Liver (tissue), 3 donors: ENCODE measurements at regions not wholly inside any gene's neighbourhood (a gene's known extent, or its start where the extent isn't known, plus 50 kb on each side); places are given as distances from the start of the nearest gene placed in this dataset.

Experiments
- FOXA1 ChIP-seq: IDR thresholded peaks from 2 replicates; pipeline ENCODE4 v1.6.1; 2016; ENCODE audit warnings: antibody characterized with exemption
- GABPA ChIP-seq, 2 donors: IDR thresholded peaks in 1 of 2; conservative IDR thresholded peaks in 1 of 2; 2 replicates each; pipeline ENCODE4 v1.6.1; 2016; ENCODE audit warnings: antibody characterized with exemption in 2 of 2, mild to moderate bottlenecking in 1 of 2, moderate library complexity in 1 of 2
- HNF4A ChIP-seq, 2 donors: conservative IDR thresholded peaks; 2 replicates each; pipeline ENCODE4 v1.6.1; 2016; ENCODE audit warnings: antibody characterized with exemption in 2 of 2, mild to moderate bottlenecking in 2 of 2
- HNF4G ChIP-seq: IDR thresholded peaks from 2 replicates; pipeline ENCODE4 v1.6.1; 2016; ENCODE audit warnings: antibody characterized with exemption
- JUND ChIP-seq, 2 donors: IDR thresholded peaks; 2 replicates each; pipeline ENCODE4 v1.6.1; 2016; ENCODE audit warnings: antibody characterized with exemption in 2 of 2
- YY1 ChIP-seq: IDR thresholded peaks from 2 replicates; pipeline ENCODE4 v1.6.1; 2016; ENCODE audit warnings: antibody characterized with exemption, mild to moderate bottlenecking
- TF ChIP-seq, protein P1 (sequence below): fragments of 150-350 bp; IDR thresholded peaks from 2 replicates; pipeline ENCODE4 v1.5.1; 2017; ENCODE audit warnings: improper control_type of control experiment, low read depth, low read length; ENCODE audit not compliant: missing input control
- TF ChIP-seq, protein P2 (sequence below): IDR thresholded peaks from 2 replicates; pipeline ENCODE4 v1.6.1; 2016; ENCODE audit warnings: antibody characterized with exemption
- donor health status: healthy.
- donor health status: healthy.

DNA sequence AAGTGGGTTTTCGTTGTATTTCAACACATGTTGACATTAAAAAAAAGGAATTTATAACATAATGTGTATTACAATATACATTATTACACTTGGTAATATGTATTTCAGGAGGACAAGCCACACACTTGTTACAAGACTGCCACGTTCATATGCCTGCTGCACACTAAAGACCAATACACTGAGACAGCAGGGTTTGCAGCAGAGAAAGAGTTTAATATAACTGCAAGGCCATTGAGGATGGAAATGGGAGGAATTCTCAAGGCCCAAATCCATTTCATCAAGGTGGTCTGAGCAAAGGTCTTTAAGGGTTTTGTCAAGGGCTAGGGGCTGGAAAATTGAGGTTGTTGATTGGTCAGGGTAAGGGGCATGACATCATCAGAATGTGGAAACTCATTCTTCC, 1017.8 kb upstream of the CDH10 start:
- TF ChIP-seq, protein P1, sequence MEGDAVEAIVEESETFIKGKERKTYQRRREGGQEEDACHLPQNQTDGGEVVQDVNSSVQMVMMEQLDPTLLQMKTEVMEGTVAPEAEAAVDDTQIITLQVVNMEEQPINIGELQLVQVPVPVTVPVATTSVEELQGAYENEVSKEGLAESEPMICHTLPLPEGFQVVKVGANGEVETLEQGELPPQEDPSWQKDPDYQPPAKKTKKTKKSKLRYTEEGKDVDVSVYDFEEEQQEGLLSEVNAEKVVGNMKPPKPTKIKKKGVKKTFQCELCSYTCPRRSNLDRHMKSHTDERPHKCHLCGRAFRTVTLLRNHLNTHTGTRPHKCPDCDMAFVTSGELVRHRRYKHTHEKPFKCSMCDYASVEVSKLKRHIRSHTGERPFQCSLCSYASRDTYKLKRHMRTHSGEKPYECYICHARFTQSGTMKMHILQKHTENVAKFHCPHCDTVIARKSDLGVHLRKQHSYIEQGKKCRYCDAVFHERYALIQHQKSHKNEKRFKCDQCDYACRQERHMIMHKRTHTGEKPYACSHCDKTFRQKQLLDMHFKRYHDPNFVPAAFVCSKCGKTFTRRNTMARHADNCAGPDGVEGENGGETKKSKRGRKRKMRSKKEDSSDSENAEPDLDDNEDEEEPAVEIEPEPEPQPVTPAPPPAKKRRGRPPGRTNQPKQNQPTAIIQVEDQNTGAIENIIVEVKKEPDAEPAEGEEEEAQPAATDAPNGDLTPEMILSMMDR, result no peak
- no peak for TF ChIP-seq HNF4A (conservative IDR thresholded peaks at IDR 0.05)
- no peak for TF ChIP-seq GABPA (IDR thresholded peaks at IDR 0.05 in 1 of 2, conservative IDR thresholded peaks at IDR 0.05 in 1 of 2)
- no peak for TF ChIP-seq FOXA1
- no peak for TF ChIP-seq HNF4G
- no peak for TF ChIP-seq YY1
- TF ChIP-seq JUND (IDR thresholded peaks at IDR 0.05), result no peak
- TF ChIP-seq, protein P2, sequence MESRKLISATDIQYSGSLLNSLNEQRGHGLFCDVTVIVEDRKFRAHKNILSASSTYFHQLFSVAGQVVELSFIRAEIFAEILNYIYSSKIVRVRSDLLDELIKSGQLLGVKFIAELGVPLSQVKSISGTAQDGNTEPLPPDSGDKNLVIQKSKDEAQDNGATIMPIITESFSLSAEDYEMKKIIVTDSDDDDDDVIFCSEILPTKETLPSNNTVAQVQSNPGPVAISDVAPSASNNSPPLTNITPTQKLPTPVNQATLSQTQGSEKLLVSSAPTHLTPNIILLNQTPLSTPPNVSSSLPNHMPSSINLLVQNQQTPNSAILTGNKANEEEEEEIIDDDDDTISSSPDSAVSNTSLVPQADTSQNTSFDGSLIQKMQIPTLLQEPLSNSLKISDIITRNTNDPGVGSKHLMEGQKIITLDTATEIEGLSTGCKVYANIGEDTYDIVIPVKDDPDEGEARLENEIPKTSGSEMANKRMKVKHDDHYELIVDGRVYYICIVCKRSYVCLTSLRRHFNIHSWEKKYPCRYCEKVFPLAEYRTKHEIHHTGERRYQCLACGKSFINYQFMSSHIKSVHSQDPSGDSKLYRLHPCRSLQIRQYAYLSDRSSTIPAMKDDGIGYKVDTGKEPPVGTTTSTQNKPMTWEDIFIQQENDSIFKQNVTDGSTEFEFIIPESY, result no peak
